Hematopoietic multipotent progenitor cell treated with erythropoietin and hydrocortisone succinate and interleukin-3 and kit ligand, for 17 days (in vitro differentiated cells): ENCODE measurements at regions not wholly inside any gene's neighbourhood (a gene's known extent, or its start where the extent isn't known, plus 50 kb on each side); places are given as distances from the start of the nearest gene placed in this dataset.
"Not testable (repeated sequence)": the region's sequence is repeated elsewhere in the genome, so short reads cannot be mapped to it uniquely, and the experiment has no call there.

ENCODE experiments used
- DNase-seq: peaks from one replicate; pipeline ENCODE4 v3.0.0-alpha.2; 2015; ENCODE audit warnings: low spot score

GRCh38 chr20:4465855-4466545 lies 216.9 kb upstream of the ADRA1D start:
- no peak for DNase-seq

DNA sequence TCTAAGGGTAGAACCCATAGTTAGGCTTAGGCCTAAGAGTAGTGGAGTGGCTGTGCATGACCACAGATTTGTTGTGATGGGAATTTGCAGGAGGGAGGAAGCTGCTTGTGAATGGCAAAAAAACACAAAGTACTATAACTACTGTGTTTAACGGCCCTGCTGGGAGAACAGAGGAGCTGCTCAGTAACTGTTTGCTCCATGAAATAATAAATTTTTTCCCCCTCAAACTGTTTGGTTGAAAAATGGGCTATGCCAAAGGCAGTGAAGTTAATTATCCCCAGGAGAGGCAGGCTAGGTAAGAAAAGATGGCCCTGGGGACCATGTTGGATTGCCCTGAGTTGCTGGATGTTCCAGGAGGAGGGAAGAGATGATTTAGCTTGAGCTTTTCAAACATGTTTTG lies 216.1 kb upstream of the ADRA1D start:
- no peak for DNase-seq

GRCh38 chr20:4462801-4463200 lies 213.7 kb upstream of the ADRA1D start:
- DNase-seq = not testable (repeated sequence)

- DNase-seq = no peak
Measured at GRCh38 chr20:4459081-4459480, 210.0 kb upstream of the ADRA1D start.

- no peak for DNase-seq
Measured at GRCh38 chr20:4457566-4458543, 208.8 kb upstream of the ADRA1D start.

DNA sequence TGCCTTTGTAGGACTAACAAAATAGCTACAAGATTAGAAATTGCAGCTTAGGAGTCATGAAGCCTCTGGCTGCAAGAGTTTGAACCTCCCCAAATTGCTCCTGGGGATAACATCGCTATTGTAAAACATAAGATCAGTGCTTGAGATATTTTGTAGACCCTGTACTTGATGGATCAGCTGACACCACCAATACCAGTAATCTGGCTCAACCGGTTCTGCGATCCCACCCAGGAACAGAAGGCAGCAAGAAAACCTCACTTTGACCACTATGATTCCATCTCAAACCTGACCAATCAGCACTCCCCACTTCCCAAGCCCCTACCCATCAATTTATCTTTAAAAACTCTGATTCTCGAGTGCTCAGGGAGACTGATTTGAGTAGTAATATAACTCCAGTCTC lies 206.9 kb upstream of the ADRA1D start:
- DNase-seq = no peak

DNA sequence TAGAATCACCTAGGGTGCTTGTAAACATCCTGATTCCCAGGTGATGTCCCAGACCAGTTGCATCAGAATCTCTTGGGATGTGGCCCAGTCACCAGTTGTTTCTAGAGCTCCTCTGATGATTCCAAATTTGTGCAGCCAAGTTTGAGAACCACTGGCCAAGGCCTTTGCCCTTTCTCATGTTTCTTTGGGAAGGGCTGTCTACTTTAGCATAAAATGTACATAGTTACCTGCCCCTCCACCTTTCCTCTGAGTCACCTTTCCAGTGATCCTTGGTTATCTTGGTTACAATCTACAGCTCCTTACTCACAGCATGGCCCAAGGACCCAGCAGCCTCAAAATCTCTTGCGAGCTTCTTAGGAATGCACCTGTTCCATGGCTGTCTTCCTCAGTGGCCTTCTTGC lies 206.2 kb upstream of the ADRA1D start:
- DNase-seq = no peak

GRCh38 chr20:4454111-4454510 lies 205.0 kb upstream of the ADRA1D start:
- DNase-seq = no peak

- no peak for DNase-seq
Measured at GRCh38 chr20:4453359-4453758, 204.3 kb upstream of the ADRA1D start.

- DNase-seq = no peak
Measured at GRCh38 chr20:4451487-4452081, 202.5 kb upstream of the ADRA1D start.

DNA sequence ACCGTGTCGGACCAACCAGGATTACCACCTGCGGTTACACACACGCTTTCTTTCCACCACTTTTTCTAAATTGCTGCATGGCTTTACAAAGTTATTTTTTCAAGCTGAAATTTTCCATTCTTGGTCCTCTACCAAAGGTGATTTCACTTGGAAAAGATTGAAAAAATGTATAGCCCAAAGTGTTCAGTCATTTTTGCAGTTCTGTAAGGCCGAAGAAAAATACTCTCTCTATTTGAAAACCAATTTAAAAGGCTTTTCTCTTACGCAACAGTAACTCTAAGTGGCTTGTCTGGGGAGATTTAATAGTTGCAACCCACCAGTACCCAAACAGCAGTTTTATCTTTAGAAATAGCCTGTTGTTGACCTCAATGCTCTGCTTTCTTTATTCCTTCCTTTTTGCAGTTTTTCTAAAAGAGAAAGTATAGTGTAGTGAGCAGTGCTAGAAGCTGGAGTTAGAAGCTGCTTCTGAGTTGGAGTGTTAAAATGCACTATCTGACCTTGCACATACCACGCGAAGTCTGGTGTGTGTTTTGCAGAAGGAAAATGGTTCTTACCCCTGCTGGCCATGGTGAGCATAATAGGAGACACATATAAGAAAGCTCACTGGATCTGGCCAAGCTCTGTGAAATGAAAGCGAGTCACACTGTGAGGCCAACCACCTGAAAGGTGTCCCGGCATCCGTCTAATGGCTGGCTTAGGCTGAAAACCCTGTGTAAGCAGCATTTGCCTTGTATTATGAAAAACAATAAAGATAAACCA lies 201.0 kb upstream of the ADRA1D start:
- DNase-seq = no peak

DNA sequence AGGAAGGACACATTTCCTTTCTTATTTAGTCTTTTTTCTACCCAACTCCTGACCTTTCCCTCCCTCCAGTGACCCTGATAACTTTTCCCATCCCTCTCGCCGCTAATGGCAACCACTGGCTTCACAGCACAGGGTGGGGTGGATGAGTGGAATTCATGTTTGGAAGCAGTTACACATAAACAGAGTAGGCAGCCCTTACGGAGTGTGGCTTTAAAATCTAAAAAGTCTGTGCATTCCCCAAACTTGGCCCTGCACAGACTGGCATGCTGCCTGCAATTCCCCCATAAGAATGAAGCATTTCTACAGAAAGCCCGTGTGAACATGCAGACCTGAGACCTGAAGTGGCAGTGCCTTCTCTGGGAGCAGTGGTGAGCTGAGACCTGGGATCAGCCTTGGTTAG lies 196.7 kb upstream of the ADRA1D start:
- DNase-seq = no peak

GRCh38 chr20:4445331-4445730 lies 196.2 kb upstream of the ADRA1D start:
- no peak for DNase-seq

- DNase-seq = no peak
Measured at GRCh38 chr20:4444404-4444803, 195.3 kb upstream of the ADRA1D start.

- DNase-seq = no peak
Measured at GRCh38 chr20:4443016-4443415, 193.9 kb upstream of the ADRA1D start.

- no peak for DNase-seq
Measured at GRCh38 chr20:4441871-4442270, 192.8 kb upstream of the ADRA1D start.

DNA sequence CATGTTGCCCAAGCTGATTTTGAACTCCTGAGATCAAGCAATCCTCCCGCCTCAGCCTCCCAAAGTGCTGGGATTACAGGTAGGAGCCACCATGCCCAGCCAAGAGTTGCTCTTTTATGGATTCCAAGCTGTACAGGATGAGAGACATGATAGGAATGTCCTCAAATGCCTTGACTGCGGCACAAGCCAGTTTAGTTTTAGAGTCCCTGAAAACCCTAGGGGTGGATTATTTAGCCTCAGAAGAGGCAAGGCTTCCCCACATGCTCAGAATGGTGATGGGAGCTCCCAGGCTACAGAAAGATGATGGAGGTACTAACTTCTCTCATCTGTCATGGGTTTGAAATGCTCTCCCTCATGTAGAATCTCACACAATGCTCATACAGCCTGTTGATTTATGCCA lies 192.1 kb upstream of the ADRA1D start:
- DNase-seq = no peak

DNA sequence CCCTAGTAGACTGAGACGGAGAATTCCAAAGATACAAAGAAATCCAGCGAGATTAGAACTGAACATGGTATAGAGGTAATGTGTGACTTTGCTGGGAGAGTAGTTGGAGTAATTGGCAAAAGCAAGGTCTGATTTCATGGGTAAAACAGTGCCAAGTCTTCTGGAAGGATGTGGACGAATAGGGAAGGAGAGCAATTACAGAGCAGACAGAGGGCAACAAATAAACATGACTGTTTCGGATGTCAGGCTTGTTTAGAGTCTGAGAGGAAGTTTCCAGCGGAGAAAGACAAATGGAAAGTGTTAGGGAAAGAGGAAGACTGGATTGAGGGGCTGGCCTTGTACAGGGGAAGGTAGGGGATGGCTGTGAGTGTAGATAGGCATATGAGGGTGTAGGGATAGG lies 190.4 kb upstream of the ADRA1D start:
- no peak for DNase-seq

- no peak for DNase-seq
Measured at GRCh38 chr20:4437131-4437530, 188.0 kb upstream of the ADRA1D start.

DNA sequence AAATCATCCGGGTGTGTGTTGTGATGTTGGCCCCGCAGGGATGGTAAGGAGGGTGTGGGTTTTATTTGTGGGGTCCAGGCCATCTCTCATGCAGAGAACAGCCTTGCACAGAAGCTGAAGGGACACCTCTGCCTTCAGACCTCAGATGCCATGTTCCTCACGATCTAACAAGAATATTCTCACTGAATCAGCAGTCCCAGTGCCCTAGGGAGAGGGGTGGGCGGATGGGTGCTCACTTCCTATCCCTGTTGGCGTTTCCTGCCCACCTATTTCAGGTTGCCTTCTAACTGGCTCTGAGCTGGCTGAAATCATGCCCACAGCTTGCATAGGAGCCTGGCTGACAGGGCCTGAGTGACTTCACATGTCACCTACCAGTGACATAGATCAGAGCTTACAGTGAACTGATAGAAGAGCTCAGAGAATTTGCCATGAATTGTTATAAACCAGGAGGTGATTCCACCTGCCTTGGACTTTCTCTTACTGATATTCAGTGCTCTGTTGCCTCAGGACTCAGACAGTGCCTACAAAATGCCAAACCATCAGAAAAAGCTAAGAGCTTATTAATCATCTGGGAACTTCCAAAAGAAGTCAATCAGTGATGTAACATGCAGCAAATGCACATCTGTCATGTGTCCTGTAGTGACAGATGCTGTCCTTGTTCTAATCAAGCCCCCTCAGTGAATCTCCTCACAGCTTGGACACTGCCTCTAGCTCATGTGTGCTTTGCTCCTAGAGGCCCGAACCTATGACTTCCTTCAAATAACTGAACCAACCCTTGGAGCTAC lies 186.8 kb upstream of the ADRA1D start:
- no peak for DNase-seq

- DNase-seq = no peak
Measured at GRCh38 chr20:4435225-4435624, 186.1 kb upstream of the ADRA1D start.
